ENCODE measurements at regions not wholly inside any gene's neighbourhood (a gene's known extent, or its start where the extent isn't known, plus 50 kb on each side); places are given as distances from the start of the nearest gene placed in this dataset.
A peak's percentile ranks its signal among the peaks of the same experiment; 100 is the strongest.
"Not testable (repeated sequence)": the region's sequence is repeated elsewhere in the genome, so short reads cannot be mapped to it uniquely, and the experiment has no call there.

DNA sequence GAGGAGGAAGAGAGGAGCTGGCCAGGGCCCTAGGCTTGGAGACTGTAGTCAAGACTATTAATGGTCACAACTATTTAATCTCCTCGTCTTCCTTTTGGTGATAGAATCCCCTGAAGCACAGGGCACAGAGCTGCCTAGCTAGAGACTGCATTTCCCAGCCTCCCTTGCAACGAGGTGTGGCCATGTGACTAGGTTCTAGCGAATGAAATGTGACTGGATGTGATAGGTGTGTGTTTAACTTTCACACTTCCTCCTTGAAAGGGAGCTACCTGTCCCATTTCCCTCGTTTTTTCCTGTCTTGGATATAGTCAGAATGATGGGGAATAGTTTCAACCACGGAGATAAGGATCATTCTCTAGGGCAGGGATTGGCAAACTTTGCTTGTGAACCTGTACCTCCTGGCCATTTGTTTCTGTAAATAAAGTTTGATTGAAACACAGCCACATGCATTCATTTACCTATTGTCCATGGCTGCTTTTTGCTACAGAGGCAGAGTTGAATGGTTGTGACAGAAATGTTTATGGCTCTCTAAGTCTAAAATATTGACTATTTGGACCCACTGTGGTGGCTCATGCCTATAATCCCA, 313.5 kb downstream of the MIAT start:
- no peak for DNase-seq (ENCODE audit: low spot score)

- DNase-seq (ENCODE audit: low spot score) = peak; percentile 27
Observed at GRCh38 chr22:26972286-26972685, 314.9 kb downstream of the MIAT start.

DNA sequence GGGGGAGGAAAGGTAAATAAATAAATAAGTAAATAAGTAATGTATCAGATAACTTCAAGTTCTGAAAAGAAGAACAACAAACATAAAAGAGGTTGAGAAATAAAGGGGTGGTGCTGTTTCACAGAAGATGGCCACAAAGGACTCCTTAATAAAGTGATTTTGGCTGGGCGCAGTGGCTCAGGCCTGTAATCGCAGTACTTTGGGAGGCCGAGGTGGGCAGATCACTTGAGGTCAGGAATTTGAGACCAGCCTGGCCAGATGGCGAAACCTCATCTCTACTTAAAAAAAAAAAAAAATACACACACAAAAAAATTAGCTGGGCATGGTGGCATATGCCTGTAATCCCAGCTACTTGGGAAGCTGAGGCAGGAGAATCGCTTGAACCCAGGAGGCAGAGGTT, 315.5 kb downstream of the MIAT start:
- not testable (repeated sequence) for DNase-seq (ENCODE audit: low spot score)

- no peak for DNase-seq (ENCODE audit: low spot score)
Observed at GRCh38 chr22:26974034-26974433, 316.6 kb downstream of the MIAT start.

DNA sequence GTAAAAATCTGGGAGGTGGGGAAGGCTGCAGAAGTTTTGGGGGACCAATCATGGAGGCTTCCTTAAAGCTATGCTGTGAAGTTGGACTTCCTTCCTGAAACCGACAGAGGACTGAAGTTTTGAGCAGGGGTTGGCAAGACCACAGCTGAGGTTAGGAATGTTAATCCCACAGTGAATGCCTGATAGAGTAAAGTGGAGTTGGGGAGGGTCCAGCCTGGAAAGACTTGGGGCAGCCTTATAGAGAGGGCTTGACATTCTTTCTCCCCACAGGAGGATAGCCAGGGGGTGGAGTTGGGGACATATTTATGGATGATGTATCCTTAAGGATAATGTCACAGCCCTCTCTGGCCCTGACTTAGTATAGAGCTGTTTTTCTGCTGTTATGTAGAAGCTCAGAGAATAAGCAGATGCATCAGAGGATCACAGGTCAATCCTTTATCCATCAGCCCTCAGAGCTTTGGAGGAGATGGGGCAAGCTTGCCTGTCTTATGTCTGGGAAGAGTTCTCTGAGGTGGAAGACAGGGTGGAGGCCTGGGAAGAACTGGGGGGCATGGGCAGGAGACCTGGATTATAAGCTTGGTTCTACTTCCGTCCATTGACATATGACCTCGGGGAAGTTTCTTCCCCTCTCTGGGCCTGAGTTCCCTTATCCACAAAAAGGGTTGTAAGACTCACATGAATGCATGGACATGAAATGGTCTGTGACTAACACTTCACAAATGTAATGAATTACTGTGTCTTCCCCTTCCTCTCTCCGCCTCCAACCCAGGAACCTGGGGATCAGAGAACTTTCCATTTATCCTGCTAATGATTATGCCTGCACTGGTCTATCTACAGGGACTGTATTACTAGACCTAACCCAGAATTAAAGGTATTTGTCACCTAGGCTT, 317.8 kb downstream of the MIAT start:
- DNase-seq (ENCODE audit: low spot score) = peak; percentile 43

DNA sequence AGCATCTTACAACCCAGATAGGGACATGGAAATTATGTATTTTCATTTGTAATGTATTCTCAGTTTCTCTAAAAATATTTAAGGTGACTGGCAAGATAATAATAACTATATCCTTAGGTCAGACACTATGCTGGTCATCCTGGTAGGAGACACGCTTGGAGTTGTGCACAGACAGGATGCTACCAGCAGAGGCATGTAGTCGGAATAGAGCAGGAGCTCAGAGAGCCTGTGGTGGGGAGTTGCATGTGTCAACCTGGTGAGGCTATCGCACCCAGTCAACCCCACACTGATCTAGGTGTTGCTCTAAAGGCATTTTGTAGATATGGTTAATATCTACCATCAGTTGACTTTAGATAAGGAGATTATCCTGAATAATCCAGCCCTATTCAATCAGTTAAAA, 318.5 kb downstream of the MIAT start:
- DNase-seq (ENCODE audit: low spot score) = no peak

DNA sequence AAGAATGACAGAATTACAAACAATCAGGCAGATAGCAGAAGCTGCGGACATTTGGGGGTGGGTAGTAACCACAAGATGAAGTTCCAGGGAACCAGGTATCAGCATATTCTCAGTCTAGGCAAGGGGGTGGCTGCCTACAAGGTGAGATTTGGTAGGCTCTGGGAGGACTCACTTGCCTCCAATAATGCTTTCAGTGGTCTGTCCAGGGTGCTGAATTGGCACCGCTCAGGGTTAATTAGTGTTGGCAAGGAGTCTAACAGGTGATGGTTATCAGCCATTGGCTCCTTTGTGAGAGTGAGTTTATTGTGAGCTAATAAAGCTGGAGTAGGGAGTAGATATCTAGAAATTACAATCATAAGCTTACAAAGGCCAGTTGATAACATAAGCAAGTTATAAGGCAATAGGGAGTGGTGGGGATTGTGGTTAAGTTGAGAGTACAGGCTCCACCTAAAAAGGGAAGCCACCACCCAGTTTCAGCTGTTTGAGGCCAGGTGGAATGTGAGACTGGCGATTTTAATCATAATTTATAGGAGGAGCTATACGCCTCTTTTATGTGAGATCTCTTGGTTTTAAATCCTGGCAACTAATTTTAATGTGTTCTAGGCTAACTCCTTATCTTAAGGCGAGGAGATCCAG, 320.5 kb downstream of the MIAT start:
- DNase-seq (ENCODE audit: low spot score) = no peak

DNA sequence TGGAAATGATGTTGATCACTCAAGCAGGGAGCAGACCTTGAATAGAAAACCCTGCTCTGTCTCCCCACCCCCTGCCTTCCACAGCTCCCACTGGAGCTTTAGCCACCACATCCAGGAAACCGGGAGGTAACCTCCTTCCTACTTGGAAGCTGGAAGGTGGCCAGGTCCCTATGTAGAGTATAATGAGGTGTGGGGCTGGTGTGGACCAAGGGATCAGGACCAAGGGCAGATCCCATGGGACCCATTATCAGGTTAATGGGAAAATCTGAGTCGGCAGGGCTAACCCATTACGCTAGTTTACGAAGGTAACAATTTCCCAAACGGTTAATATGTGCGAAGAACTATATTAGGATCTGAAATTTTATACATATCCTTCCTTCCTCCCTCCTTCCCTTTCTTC, 321.9 kb downstream of the MIAT start:
- no peak for DNase-seq (ENCODE audit: low spot score)

- no peak for DNase-seq (ENCODE audit: low spot score)
Observed at GRCh38 chr22:26981111-26981510, 323.7 kb downstream of the MIAT start.

DNA sequence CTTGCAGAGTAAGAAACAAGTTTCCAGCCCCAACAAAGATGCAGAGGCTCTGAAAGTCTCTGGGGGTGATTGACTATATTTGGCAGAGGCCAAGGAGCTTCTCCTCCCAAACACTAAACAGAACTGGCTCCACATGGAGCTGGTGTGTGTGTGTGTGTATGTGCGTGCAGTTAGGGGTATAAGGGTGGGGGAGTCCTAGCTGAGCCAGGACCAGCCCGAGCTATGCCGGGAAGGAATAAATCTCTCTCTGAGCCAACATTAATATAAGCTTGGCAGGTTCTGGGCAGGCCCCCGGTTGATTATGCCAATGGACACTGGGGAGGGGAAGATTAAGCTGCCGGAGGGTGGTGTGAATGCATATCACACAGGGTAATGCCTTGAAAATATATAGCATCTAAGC, 324.2 kb downstream of the MIAT start:
- no peak for DNase-seq (ENCODE audit: low spot score)

DNA sequence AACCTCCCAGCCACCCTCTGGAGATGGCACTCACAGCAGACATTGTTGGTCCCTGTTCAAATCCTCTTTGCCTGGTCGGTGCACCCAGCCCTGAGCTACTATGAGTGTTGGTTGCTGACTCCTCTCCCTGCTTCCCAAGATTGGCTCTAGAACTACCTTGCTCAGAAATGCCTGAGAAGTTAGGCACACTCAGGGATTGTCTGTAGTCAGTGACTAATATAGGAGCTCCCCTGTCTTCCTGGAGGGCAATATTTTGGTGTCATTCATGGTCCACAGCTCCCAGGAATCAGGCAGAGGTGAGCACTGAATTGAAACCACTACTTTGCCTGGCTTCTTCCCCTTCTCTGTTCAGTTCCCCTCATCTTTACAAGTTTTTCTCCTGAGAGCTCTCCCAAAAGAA, 325.9 kb downstream of the MIAT start:
- no peak for DNase-seq (ENCODE audit: low spot score)

GRCh38 chr22:26985206-26985605, 327.8 kb downstream of the MIAT start:
- no peak for DNase-seq (ENCODE audit: low spot score)

- no peak for DNase-seq (ENCODE audit: low spot score)
Observed at GRCh38 chr22:26985931-26986782, 328.8 kb downstream of the MIAT start.

GRCh38 chr22:26986884-26987283, 329.5 kb downstream of the MIAT start:
- DNase-seq (ENCODE audit: low spot score) = no peak

DNA sequence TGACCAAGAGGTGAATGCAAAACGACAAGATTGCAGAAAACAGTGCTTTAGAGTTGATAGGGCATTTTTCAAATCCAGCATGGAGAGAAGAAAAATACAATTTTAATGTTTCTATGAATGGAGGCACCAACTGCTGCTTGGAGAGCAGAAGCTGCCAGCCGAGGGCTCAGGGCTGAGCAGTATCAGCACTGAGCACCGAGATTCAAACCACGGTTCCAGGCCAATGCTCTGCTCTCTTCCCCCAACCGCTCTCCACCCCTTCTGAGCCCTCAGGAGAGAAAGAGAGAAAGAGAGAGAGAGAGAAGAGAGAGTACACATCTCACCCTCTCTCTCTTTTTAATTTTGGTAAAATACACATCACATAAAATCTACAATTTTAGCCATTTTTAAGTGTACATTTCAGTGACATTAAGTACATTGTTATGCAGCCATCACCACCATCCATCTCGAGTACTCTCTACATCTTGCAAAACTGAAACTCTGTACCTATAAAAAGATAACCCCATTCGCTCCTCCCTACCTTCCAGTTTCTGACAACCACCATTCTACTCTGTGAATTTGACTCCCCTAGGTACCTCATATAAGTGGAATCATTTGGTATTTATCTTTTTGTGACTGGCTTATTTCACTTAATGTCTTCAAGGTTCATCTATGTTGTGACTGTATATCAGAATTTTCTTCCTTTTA, 333.3 kb downstream of the MIAT start:
- DNase-seq (ENCODE audit: low spot score) = no peak

DNA sequence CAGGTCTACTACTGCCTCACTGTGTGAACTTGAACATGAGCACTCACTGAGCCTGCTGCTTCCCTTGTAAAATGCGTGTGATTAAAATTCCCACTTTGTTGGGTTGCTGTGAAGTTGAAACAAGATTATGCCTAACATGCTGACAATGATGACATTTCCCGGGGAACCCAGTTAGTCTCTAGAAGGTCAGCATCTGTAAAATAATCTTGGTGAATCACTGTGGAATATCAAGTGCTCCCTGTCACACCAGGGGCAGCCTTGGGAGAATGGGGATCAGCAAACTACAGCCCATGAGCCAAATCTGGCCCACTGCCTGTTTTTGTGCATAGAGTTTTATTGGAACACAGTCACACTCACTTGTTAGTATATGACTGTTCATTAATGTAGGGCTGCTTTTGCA, 335.2 kb downstream of the MIAT start:
- DNase-seq (ENCODE audit: low spot score) = no peak

DNA sequence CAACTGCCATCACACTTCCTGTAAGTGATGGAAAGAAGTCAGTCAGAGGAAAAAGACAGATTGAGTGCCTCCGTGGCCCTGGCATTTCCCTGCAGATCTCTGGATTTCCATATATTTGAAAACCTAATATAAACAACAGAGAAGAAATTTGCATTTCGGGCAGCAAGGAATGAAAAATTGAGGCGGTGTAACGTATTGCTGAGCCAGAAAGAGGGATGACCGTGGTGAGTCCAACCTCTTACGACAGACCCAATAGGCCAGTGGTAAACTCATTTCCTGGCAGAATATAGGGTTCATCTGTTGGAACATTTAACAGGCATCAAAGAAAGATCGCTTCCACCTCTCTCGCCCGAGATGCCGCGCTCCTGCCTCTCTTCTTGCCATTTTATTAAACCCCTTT, 336.5 kb downstream of the MIAT start:
- DNase-seq (ENCODE audit: low spot score) = no peak

DNA sequence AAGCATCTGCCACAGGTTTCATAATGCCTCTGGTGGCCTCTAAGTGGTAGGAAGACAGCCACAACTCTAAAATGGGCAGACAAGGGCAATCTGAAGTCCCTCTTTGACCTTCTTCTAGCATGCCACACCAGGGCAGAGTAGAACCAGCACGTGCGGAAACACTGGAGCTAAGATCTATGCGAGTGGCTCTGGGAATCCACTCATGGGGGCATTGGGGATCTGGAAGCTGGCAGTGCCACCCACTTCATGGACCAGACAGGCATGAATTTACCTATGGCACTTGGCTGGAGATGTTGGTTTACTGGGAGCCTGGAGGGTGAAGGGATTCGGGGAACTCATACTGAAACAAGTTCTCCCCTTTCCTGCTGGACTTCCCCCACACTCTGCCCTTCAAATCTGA, 337.4 kb downstream of the MIAT start:
- no peak for DNase-seq (ENCODE audit: low spot score)

- DNase-seq (ENCODE audit: low spot score) = no peak
Observed at GRCh38 chr22:26995235-26995634, 337.8 kb downstream of the MIAT start.

DNA sequence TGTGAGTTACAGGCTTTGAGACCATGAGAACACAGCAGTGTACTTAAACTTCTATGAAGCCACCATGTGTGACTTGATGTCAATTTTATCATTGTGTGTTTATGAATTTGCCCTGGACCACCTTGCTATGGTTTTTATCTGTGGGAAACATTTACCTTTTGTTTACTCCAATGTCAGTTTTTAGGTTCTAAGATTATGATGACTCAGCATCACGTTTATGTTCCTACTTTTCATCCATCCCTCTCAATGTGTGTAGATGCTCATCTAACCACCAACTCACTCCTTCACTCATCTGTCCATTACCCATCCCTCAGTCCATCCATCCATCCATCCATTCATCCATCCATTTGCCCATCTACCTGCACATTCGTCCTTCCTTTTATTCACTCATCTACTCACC, 338.8 kb downstream of the MIAT start:
- DNase-seq (ENCODE audit: low spot score) = no peak

DNA sequence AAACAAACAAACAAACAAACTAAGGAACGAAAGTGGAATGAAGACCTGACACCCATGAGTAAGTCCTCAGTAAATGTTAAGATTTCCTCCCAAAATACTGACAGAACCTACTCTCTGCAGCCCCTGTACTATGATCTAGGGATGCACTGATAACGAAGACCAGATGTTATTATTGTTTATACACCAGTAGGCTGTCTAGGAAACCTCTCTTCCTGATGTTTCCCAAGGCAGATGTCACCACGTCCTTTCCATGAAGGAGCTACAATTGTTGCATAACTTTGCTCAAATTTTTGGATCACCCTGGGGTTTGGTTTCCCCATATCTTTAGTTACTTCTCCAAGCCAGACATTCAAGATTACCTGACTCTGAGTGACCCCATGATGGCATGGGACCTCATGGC, 340.7 kb downstream of the MIAT start:
- DNase-seq (ENCODE audit: low spot score) = peak; percentile 57

DNA sequence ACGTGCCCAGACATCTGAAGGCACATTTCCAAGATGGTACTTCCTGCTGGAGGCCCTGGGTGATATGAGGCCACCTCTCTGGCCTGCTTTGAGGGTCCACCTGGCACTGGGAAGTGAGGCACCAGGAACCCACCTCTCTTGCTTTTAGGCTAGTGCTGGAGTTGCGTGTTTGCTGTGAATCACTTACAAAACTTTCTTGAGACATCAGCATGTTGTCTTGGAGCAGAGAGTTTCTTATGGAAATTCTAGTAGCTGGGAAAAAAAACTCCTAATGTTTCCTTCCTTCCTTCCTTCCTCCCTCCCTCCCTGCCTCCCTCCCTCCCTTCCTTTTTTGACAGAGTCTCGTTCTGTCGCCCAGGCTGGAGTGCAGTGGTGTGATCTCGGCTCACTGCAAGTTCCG, 341.3 kb downstream of the MIAT start:
- no peak for DNase-seq (ENCODE audit: low spot score)

All from AG20443 (cell line).